ENCODE measurements at regions not wholly inside any gene's neighbourhood (a gene's known extent, or its start where the extent isn't known, plus 50 kb on each side); places are given as distances from the start of the nearest gene placed in this dataset.

- H3K27ac ChIP-seq, result no peak overlapping the region
- H3K4me3 ChIP-seq, result no peak overlapping the region
- H3K36me3 ChIP-seq, result no peaks in the 10 kb centered on the region
- intact Hi-C loops (cut with DNase I; ENCODE audit: low total_unique reads), result no loop called here
- no peak for DNase-seq
- H3K27me3 ChIP-seq (replicated peaks in 1 of 7), result no peaks in the 10 kb centered on the region
- H3K9me3 ChIP-seq, result no peaks in the 10 kb centered on the region
- peaks cover 0 to 19% (median 0%) of the 10 kb centered on the region in 6 donors for H3K4me1 ChIP-seq
- TF ChIP-seq POLR2A (IDR thresholded peaks at IDR 0.05) (no peak), POLR2AphosphoS5 (IDR thresholded peaks at IDR 0.05) (no peak), CTCF (IDR thresholded peaks at IDR 0.05 in 8 of 11, conservative IDR thresholded peaks at IDR 0.05 in 3 of 11) (no peak)
These were observed 288.5 kb upstream of the MME start for GRCh38 chr3:154791611-154792010.

GRCh38 chr3:154786724-154787123, 293.4 kb upstream of the MME start:
- Histone ChIP-seq H3K36me3 (no peaks in the 10 kb centered on the region), H3K27ac (no peak overlapping the region), H3K27me3 (replicated peaks in 1 of 7) (no peaks in the 10 kb centered on the region), H3K9me3 (no peaks in the 10 kb centered on the region), H3K4me1 (peaks cover 0 to 12% (median 0%) of the 10 kb centered on the region in 6 donors), H3K4me3 (no peak overlapping the region)
- TF ChIP-seq CTCF (IDR thresholded peaks at IDR 0.05 in 8 of 11, conservative IDR thresholded peaks at IDR 0.05 in 3 of 11) (no peak), POLR2A (IDR thresholded peaks at IDR 0.05) (no peak), POLR2AphosphoS5 (IDR thresholded peaks at IDR 0.05) (no peak)
- intact Hi-C loops (cut with DNase I; ENCODE audit: low total_unique reads), result no loop called here
- DNase-seq, result no peak
- WGBS, 5 donors, result 25 to 40% (median 34%) methylated on average over 1 of the region's 1 CpG

GRCh38 chr3:154783521-154783931, 296.6 kb upstream of the MME start:
- Histone ChIP-seq H3K27me3 (replicated peaks in 1 of 7) (no peaks in the 10 kb centered on the region), H3K36me3 (no peaks in the 10 kb centered on the region), H3K4me3 (no peak overlapping the region), H3K9me3 (no peaks in the 10 kb centered on the region), H3K27ac (peak overlapping the region in 6 of 8 donors; percentile 30 to 78 (median 58)), H3K4me1 (peaks cover 0 to 8% (median 0%) of the 10 kb centered on the region in 6 donors)
- intact Hi-C loops (cut with DNase I; ENCODE audit: low total_unique reads), result no loop called here
- TF ChIP-seq POLR2AphosphoS5 (IDR thresholded peaks at IDR 0.05) (no peak), CTCF (IDR thresholded peaks at IDR 0.05 in 8 of 11, conservative IDR thresholded peaks at IDR 0.05 in 3 of 11) (no peak), POLR2A (IDR thresholded peaks at IDR 0.05) (no peak)
- DNase-seq, result no peak
- 32 to 52% (median 39%) methylated on average over 4 of the region's 4 CpGs for WGBS, 5 donors

- no peaks in the 10 kb centered on the region for H3K36me3 ChIP-seq
- peaks cover 0 to 8% (median 0%) of the 10 kb centered on the region in 6 donors for H3K4me1 ChIP-seq
- intact Hi-C loops (cut with DNase I; ENCODE audit: low total_unique reads), result no loop called here
- no peak for TF ChIP-seq CTCF (IDR thresholded peaks at IDR 0.05 in 8 of 11, conservative IDR thresholded peaks at IDR 0.05 in 3 of 11)
- TF ChIP-seq POLR2AphosphoS5 (IDR thresholded peaks at IDR 0.05), result no peak
- no peak for TF ChIP-seq POLR2A (IDR thresholded peaks at IDR 0.05)
- no peaks in the 10 kb centered on the region for H3K9me3 ChIP-seq
- DNase-seq, result no peak
- H3K4me3 ChIP-seq, result no peak overlapping the region
- peak overlapping the region in 6 of 8 donors; percentile 30 to 78 (median 58) for H3K27ac ChIP-seq
- 37 to 60% (median 48%) methylated on average over 3 of the region's 3 CpGs for WGBS, 5 donors
- no peaks in the 10 kb centered on the region for H3K27me3 ChIP-seq (replicated peaks in 1 of 7)
These were observed 297.1 kb upstream of the MME start for GRCh38 chr3:154783061-154783460.

All from spleen (tissue), 11 donors.